ENCODE measurements at regions not wholly inside any gene's neighbourhood (a gene's known extent, or its start where the extent isn't known, plus 50 kb on each side); places are given as distances from the start of the nearest gene placed in this dataset.
"Not testable (repeated sequence)": the region's sequence is repeated elsewhere in the genome, so short reads cannot be mapped to it uniquely, and the experiment has no call there.

GRCh38 chr3:104219046-104219445, 1147.7 kb upstream of the ALCAM start:
- not testable (repeated sequence) for DNase-seq

DNA sequence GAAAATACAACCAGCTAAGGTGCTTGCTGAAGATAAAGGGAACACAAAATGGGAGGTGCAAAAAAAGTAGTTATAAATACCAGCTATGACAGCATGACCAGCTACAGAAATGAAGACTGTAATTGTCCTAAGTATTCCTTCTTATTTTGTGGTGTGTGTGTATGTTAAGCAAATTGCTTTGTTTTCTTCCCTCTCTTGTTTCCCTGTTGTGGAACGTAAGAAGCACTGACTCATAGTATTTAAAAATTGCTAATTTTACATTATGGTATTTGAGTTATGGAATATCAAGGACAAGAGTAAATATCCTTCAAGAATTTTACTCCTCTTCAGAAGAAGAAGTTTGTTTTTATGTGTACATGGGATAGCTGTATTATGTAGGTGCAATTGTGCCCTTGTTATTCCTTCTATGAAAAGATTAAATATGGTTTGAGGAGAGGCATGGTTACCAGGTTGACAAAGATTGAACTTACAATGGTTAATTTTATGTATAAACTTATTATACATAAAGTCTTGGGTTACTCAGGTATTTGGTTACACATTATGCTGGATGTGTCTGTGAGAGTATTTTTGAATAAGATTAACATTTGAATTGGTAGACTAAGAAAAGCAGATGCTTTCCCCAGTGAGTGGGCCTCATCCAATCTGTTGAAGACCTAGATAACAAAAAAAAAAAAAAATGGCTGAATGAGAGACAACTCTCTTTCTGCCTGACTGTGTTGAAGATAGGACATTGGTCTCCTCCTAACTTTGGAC, 1132.1 kb upstream of the ALCAM start:
- no peak for DNase-seq

GRCh38 chr3:104244680-104245220, 1122.0 kb upstream of the ALCAM start:
- no peak for DNase-seq

DNA sequence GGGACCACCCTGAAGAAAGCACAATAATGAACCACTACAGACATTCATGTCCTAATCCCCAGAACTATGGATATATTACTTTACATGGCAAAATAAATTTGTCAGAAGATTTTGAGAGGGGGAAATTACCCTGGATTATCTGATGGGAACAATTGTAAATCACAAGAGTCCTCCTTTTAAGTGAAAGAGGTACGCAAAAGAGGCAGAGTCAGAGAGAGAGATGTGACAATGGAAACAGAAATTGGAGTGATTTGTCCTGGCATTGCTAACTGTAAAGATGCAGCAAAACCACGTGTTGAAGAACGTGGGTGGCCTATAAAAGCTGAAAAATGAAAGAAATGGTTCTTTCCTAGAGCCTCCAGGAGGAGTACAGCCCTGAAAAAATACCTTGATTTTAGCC, 1121.4 kb upstream of the ALCAM start:
- DNase-seq, result no peak

DNA sequence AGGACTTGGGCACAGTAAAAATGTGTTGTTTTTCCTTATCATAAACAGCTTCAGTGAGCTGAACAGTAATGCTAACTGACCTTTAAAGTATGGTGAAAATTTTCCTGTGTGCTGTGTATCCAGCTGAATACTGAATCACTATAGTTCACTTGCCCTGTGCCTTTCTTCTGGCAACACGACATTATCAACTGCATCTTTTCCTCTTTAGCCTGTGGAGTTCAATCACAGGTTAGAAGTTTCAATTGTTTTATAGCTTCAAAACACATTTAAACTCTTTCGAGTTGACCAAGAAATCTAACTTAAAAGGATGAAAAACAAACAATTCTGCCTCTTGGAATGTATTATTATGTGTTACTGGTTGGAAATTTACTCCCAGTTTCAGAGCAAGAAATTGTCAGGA, 1120.7 kb upstream of the ALCAM start:
- no peak for DNase-seq

DNA sequence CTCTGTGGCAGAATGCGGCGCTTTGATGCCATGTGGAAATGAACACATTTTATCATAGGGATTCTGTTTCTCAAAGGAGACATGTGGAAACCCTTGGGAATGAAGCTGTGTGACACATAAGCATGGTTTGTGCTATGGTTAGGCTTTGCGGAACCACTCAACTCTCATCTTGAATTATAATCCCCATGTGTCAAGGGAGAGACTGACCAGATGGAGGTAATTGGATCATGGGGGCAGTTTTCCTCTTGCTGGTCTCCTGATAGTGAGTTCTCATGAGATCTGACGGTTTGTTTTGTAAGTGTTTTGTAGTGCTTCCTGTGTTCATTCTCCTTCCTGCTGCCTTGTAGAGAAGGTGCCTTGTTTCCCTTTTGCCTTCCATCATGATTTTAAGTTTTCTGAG, 1109.2 kb upstream of the ALCAM start:
- no peak for DNase-seq

- DNase-seq, result no peak
Observed at GRCh38 chr3:104263477-104263876, 1103.2 kb upstream of the ALCAM start.

DNA sequence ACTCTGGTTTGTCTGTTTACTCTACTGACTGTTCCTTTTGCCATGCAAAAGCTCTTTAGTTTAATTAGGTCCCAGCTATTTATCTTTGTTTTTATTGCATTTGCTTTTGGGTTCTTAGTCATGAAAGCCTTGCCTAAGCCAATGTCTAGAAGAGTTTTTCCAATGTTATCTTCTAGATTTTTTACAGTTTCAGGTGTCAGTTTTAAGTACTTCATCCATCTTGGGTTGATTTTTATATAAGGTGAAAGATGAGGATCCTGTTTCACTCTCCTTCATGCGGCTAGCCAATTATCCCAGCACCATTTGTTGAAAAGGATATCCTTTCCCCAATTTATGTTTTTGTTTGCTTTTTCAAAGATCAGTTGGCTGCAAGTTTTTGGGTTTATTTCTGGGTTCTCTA, 1100.5 kb upstream of the ALCAM start:
- not testable (repeated sequence) for DNase-seq

DNA sequence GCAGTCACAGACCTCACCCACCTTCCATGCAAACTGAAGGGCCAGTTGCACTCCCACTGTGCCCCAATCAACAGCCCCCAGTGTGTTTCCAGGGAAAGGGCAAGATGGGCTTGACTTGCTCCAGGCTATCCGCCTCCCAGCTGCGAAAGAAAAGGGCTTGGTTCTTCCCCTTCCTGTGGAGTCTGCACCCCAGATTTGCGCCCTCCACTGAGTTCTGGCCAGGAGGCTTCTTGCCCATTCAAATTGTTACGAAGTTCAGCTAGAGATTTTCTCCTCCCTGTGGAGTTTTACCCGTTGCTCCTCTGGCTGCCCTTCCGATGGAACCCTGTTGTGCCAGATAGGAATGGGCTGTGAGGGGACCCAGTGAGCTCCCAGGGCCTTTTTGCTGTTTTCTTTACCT, 1096.9 kb upstream of the ALCAM start:
- no peak for DNase-seq

GRCh38 chr3:104273046-104273649, 1093.6 kb upstream of the ALCAM start:
- DNase-seq, result peak in 2 of 51 donors; percentile 1 to 23

GRCh38 chr3:104275199-104275598, 1091.5 kb upstream of the ALCAM start:
- DNase-seq, result no peak

DNA sequence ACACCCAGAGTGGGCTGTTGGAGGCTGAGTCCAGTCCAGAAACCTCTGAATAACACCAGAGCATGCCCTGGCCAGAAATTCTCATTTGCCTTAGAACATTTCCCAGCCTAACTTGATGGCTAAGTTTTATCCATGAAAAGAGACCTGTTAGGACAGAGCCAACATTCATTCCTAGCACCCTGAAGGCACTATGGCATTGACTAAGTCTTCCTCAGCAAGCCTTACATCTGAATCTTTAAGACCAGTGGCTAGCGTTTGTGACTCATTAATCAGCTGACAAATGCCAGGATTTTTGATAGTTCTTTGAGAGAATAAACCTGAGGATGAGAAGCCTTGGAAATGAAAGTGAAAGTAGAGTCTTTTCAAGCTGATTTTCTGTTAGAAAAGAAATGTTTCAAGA, 1087.1 kb upstream of the ALCAM start:
- no peak for DNase-seq

DNA sequence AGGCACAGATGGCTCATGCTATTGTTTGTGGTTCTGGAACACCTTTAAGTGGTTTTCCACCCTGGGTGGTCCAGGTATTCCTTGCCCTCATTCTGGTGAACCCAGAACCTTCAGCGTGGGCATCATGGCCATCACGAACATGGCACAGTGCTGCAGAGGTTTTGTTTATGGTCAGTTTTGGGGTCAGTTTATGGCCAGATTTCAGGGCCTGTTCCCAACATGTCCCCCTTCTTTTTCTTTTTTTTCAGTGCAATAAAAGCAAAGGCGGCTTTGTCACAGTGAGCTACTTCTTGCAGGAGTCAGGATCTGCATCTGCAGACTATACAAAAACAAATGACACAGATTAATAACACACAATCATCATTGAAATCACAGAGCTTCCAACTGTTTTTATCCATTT, 1085.0 kb upstream of the ALCAM start:
- DNase-seq, result no peak

DNA sequence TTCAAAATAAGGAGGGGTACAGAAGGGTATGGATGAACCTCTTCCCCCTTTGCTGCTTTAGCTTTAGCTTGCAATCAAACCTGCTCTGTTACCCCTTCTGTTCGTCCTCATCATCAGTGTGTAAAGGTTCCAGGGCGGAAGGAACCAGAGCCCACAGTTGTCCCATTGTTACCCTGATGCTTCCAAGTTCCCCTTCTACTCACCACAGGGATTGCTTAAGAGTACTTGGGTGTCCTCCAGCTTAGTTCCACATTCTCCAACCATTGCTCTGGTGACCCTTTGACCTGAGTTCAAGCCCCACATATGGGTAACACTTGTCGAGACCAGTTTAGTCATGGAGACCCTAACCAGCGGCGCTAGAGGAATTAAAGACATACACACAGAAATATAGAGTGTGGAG, 1080.1 kb upstream of the ALCAM start:
- no peak for DNase-seq

- no peak for DNase-seq
Observed at GRCh38 chr3:104291437-104291851, 1075.3 kb upstream of the ALCAM start.

DNA sequence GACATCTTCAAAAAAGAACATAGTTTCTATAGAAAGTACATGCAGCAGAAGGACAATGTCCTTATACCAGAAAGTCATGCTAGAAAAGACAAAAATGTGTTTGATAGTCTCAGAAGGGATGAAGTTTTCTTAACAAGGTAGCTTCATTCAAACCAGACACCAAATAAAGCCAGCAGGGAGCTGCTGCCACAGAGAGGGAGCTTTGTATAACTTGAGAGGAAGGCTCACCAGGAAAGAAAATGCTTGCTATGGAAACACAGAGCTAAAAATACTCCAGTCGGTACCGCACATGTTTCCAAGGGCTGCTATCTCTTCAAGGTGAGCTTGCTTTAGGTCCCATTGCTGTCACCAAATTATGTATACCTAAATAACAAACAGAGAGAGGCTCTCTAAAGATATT, 1074.8 kb upstream of the ALCAM start:
- DNase-seq, result peak in 1 of 51 donors; percentile 30

DNA sequence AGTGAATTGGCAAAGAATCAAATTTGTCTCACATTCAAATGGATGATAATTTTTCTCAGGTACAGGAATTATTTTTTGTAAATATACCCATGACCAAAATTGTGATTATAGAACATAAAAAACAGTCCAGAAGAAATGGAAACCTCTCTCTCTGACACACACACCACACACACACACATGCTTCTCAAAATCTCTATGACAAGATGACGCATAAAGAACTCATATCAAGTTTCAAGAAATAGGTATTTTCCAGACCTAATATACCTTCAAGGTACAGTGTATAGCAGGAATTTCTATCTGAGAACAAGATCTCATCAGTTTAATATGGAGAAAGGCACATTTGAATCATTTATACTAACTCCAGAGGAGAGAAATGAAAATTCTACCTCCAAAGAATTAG, 1069.1 kb upstream of the ALCAM start:
- no peak for DNase-seq

DNA sequence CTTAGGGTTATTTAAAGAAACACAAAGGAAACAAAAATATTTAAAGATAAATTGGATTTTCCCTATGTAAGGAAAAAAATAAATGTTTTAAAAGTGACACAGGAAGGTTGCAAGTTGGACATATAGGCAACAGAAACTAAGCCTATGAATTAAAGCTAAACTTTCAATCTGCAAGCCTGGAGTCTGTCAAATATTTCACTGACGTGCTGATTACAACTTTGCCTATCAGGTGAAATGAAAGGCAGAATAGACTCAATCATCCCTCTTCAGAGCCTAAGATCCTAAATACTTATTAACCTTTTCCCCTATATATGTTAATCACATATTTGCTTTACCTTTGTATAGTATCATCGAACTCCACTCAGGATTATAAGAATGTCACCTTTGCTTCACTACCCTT, 1068.0 kb upstream of the ALCAM start:
- no peak for DNase-seq

DNA sequence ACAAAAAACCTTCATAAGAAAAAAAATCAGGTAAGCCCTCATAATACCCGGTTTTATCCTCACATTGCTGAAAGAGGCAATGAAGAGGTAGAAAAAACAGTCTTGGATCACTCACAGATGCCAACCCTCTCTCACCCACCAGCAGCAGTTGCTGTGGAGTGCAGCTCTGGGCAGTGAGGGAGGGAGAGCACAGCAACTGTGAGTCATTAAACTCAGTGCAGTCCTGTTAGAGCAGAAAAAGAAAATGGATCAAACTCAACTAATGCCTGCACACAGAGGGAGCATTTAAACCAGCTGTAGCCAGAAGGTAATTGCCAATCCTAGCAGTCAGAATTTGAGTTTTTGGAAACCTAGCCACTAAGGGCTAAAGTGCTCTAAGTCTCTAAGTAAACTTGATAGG, 1050.6 kb upstream of the ALCAM start:
- no peak for DNase-seq

- DNase-seq, result no peak
Observed at GRCh38 chr3:104323226-104323625, 1043.5 kb upstream of the ALCAM start.

- no peak for DNase-seq
Observed at GRCh38 chr3:104347291-104347690, 1019.4 kb upstream of the ALCAM start.

GRCh38 chr3:104349836-104350235, 1016.9 kb upstream of the ALCAM start:
- DNase-seq, result no peak

DNA sequence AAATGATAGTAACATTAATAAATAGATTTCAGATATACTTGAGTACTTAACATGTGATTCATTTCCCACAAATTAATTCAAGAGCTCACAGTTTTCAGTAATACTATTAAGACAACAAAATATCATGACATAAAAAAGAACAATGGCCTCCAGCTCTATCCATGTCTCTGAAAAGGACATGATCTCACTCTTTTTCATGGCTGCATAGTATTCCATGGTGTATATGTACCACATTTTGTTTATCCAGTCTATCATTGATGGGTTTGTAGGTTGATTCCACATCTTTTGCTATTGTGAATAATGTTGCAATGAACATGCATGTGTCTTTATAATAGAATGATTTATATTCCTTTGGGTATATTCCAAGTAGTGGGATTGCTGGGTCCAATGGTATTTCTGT, 1012.8 kb upstream of the ALCAM start:
- no peak for DNase-seq
